Gastroesophageal sphincter (tissue), 2 donors: ENCODE measurements at regions not wholly inside any gene's neighbourhood (a gene's known extent, or its start where the extent isn't known, plus 50 kb on each side); places are given as distances from the start of the nearest gene placed in this dataset.

Experiments
- POLR2A ChIP-seq, 2 donors: fragments of 450-650 bp; IDR thresholded peaks; one replicate each; pipeline ENCODE4 v1.6.1; 2017; ENCODE audit warnings: antibody characterized with exemption in 2 of 2, mild to moderate bottlenecking in 2 of 2, moderate library complexity in 1 of 2
- POLR2AphosphoS5 ChIP-seq: sonication (generic); formaldehyde crosslinking; IDR thresholded peaks from one replicate; pipeline ENCODE4 v1.6.1; 2017; ENCODE audit warnings: antibody characterized with exemption

DNA sequence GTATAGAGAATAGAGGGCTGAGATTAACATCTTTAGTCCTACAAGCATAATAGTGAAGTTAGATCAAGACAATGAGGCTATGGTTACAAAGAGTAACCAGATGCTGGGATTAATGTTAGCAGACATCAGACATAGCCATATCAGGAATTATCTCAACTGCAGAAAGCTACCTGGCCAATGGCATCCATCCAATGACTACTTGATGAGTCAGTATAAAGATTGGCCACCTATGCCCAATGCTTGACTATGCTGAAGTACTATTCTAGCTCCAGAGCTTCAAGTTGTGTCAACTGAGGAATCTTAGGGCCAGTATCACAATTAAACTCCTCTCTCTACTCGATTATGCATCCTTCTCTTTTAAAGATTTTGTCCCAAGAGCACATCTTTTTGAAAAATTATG is 541.4 kb downstream of the PRELID2 start:
- TF ChIP-seq POLR2A (IDR thresholded peaks at IDR 0.05) (no peak), POLR2AphosphoS5 (no peak)
